Stomach (tissue), 8 donors: ENCODE measurements at regions not wholly inside any gene's neighbourhood (a gene's known extent, or its start where the extent isn't known, plus 50 kb on each side); places are given as distances from the start of the nearest gene placed in this dataset.

Experiments
- DNase-seq, 2 donors: peaks; one replicate each; pipeline versions ENCODE4 v3.0.0 to v3.0.0-alpha.2; 2013 to 2019
- H3K27ac ChIP-seq, 5 donors: fragments of 200-600 bp in 4 of 5; sonication (generic) in 4 of 5; one replicate each; pipeline ENCODE4 v1.5.1; 2013 to 2019; ENCODE audit warnings: mild to moderate bottlenecking in 1 of 5, moderate library complexity in 1 of 5
- H3K27me3 ChIP-seq, 3 donors: fragments of 200-600 bp; sonication (generic); one replicate each; pipeline ENCODE4 v1.5.1; 2017 to 2019; ENCODE audit warnings: mixed run types in 1 of 3
- H3K36me3 ChIP-seq, 4 donors: fragments of 200-600 bp; sonication (generic); 1 replicate in 3 of 4; 2 replicates in 1 of 4; pipeline ENCODE4 v1.5.1; 2016 to 2019
- H3K4me1 ChIP-seq, 4 donors: fragments of 200-600 bp; sonication (generic); one replicate each; pipeline ENCODE4 v1.5.1; 2016 to 2019
- H3K4me3 ChIP-seq, 4 donors: fragments of 200-600 bp; sonication (generic) in 3 of 4; one replicate each; pipeline ENCODE4 v1.5.1; 2016 to 2019; ENCODE audit warnings: mild to moderate bottlenecking in 1 of 4
- H3K9me3 ChIP-seq, 4 donors: fragments of 200-600 bp; sonication (generic); one replicate each; pipeline ENCODE4 v1.5.1; 2016 to 2019
- CTCF ChIP-seq, 7 experiments: fragments of 450-650 bp in 4 of 7; fragments of 200-600 bp in 3 of 7; sonication (generic) in 3 of 7; IDR thresholded peaks; one replicate each; pipeline ENCODE4 v1.5.1; 2016 to 2019; ENCODE audit warnings: antibody characterized with exemption in 7 of 7, control low read depth in 2 of 7, mild to moderate bottlenecking in 1 of 7
- EP300 ChIP-seq: sonication (generic); formaldehyde crosslinking; IDR thresholded peaks from one replicate; pipeline ENCODE4 v1.6.1; 2017; ENCODE audit warnings: antibody characterized with exemption
- POLR2A ChIP-seq, 4 donors: fragments of 450-650 bp; IDR thresholded peaks; one replicate each; pipeline ENCODE4 v1.6.1; 2016; ENCODE audit warnings: antibody characterized with exemption in 4 of 4, control low read depth in 2 of 4, mild to moderate bottlenecking in 1 of 4, moderate library complexity in 1 of 4
- POLR2AphosphoS5 ChIP-seq, 3 donors: sonication (generic); formaldehyde crosslinking; IDR thresholded peaks; one replicate each; pipeline ENCODE4 v1.6.1; 2016; ENCODE audit warnings: antibody characterized with exemption in 3 of 3
- WGBS, 5 donors: extraction: QIAGEN DNeasy Blood & Tissue Kit in 3 of 5; methylation state at CpG; one replicate each; pipeline versions ENCODE4 v1.1.5 to v1.1.7; 2013 to 2018; 5-methylcytosine and 5-hydroxymethylcytosine counted together
- intact Hi-C: fragments of 100-400 bp; cut with DNase I; formaldehyde crosslinking; loops from one replicate; pipeline ENCODE4 v1.15.1; 2023; ENCODE audit warnings: low total_unique reads
- donor health status: healthy with polysubstance abuse.
- donor health status: Bipolar disorder and iron deficiency.
- donor health status: healthy.

- Histone ChIP-seq H3K27ac (no peak overlapping the region), H3K4me1 (no peaks in the 10 kb centered on the region), H3K27me3 (no peaks in the 10 kb centered on the region), H3K4me3 (no peak overlapping the region), H3K36me3 (no peaks in the 10 kb centered on the region), H3K9me3 (peaks cover 6 to 37% (median 13%) of the 10 kb centered on the region in 4 donors)
- intact Hi-C loops, result no loop called here
- DNase-seq, result peak in 1 of 2 donors; percentile 33
- whole genome bisulfite sequencing, 5 donors, result 62 to 76% (median 65%) methylated on average over 7 of the region's 7 CpGs
- TF ChIP-seq POLR2A (IDR thresholded peaks at IDR 0.05) (no peak), CTCF (IDR thresholded peaks at IDR 0.05) (no peak), EP300 (no peak), POLR2AphosphoS5 (IDR thresholded peaks at IDR 0.05) (no peak)
These were observed 391.1 kb upstream of the GRAMD2B start for GRCh38 chr5:126031989-126032716.

GRCh38 chr5:126043688-126044087 is 379.5 kb upstream of the GRAMD2B start:
- no peaks in the 10 kb centered on the region for H3K27me3 ChIP-seq
- no peak overlapping the region for H3K4me3 ChIP-seq
- no peaks in the 10 kb centered on the region for H3K9me3 ChIP-seq
- no peak for DNase-seq
- 83 to 93% (median 90%) methylated on average over 5 of the region's 5 CpGs for WGBS, 5 donors
- H3K27ac ChIP-seq, result no peak overlapping the region
- TF ChIP-seq POLR2A (IDR thresholded peaks at IDR 0.05), result no peak
- no peak for TF ChIP-seq CTCF (IDR thresholded peaks at IDR 0.05)
- TF ChIP-seq POLR2AphosphoS5 (IDR thresholded peaks at IDR 0.05), result no peak
- TF ChIP-seq EP300, result no peak
- intact Hi-C loops, result no loop called here
- peaks cover 0 to 10% (median 6%) of the 10 kb centered on the region in 4 donors for H3K4me1 ChIP-seq
- no peaks in the 10 kb centered on the region for H3K36me3 ChIP-seq

- Histone ChIP-seq H3K27ac (no peak overlapping the region), H3K9me3 (no peaks in the 10 kb centered on the region), H3K27me3 (no peaks in the 10 kb centered on the region), H3K4me1 (peaks cover 0 to 10% (median 6%) of the 10 kb centered on the region in 4 donors), H3K36me3 (no peaks in the 10 kb centered on the region), H3K4me3 (no peak overlapping the region)
- peak in 1 of 2 donors; percentile 93 for DNase-seq
- intact Hi-C loops, result no loop called here
- peak in 1 of 3 donors; percentile 53 for TF ChIP-seq POLR2AphosphoS5 (IDR thresholded peaks at IDR 0.05)
- no peak for TF ChIP-seq CTCF (IDR thresholded peaks at IDR 0.05)
- WGBS, 5 donors, result 22 to 42% (median 36%) methylated on average over 7 of the region's 7 CpGs
These were observed 379.0 kb upstream of the GRAMD2B start for GRCh38 chr5:126044111-126044668.

- Histone ChIP-seq H3K36me3 (no peaks in the 10 kb centered on the region), H3K27me3 (no peaks in the 10 kb centered on the region), H3K4me3 (no peak overlapping the region), H3K4me1 (peaks cover 0 to 10% (median 6%) of the 10 kb centered on the region in 4 donors), H3K27ac (no peak overlapping the region), H3K9me3 (no peaks in the 10 kb centered on the region)
- 80 to 94% (median 90%) methylated on average over 3 of the region's 3 CpGs for WGBS, 5 donors
- DNase-seq, result no peak
- intact Hi-C loops, result no loop called here
- TF ChIP-seq CTCF (IDR thresholded peaks at IDR 0.05) (no peak), EP300 (no peak), POLR2AphosphoS5 (IDR thresholded peaks at IDR 0.05) (no peak), POLR2A (IDR thresholded peaks at IDR 0.05) (no peak)
These were observed 378.2 kb upstream of the GRAMD2B start for GRCh38 chr5:126044931-126045565.
